B cell (primary cell): ENCODE measurements at regions not wholly inside any gene's neighbourhood (a gene's known extent, or its start where the extent isn't known, plus 50 kb on each side); places are given as distances from the start of the nearest gene placed in this dataset.

Experiments used
- EZH2 ChIP-seq: IDR thresholded peaks from 2 replicates; pipeline ENCODE4 v1.6.1; 2012; ENCODE audit warnings: borderline replicate concordance, low read depth, mild to moderate bottlenecking, moderate library complexity, low read length; ENCODE audit not compliant: insufficient read depth, poor library complexity, severe bottlenecking
- TF ChIP-seq, protein P1 (sequence below): fragments of 200-600 bp; IDR thresholded peaks from one replicate; pipeline ENCODE4 v1.8.0; 2022; ENCODE audit warnings: antibody characterized with exemption, mild to moderate bottlenecking

DNA sequence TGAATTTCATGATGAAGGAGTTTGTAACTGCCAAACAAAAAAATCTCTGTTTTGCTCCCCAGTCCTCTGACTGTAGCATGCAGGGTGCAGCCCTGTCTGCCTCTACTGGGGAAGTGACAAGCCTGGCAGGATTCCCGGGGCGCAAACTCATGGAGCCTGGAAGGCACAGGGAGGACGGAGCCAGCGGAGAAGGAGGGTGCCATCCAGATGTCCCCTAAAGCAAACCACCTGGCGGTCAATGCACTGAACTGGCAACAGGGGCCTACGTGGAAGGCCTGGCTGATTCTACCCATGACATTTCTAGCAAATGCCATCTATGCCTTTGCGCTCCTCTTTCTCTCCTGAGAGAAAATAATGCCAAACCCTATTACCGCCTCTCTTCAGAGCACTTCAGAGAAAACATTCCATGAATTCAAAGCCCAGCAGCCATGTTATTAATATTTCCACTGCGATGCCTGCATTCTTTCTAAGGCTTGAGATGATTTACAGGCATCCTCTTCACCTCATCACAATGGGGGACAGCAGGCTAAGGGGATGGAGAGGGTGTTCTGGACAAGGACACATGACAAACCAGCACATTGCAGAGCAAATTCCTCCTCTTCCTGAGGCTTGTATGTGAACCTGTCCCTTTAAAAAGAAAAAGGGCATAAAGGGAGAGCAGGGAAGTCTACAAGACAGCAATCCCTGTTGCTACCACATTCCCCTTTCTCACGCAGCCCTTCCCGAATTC is 329.3 kb upstream of the NOCT start:
- TF ChIP-seq, protein P1, sequence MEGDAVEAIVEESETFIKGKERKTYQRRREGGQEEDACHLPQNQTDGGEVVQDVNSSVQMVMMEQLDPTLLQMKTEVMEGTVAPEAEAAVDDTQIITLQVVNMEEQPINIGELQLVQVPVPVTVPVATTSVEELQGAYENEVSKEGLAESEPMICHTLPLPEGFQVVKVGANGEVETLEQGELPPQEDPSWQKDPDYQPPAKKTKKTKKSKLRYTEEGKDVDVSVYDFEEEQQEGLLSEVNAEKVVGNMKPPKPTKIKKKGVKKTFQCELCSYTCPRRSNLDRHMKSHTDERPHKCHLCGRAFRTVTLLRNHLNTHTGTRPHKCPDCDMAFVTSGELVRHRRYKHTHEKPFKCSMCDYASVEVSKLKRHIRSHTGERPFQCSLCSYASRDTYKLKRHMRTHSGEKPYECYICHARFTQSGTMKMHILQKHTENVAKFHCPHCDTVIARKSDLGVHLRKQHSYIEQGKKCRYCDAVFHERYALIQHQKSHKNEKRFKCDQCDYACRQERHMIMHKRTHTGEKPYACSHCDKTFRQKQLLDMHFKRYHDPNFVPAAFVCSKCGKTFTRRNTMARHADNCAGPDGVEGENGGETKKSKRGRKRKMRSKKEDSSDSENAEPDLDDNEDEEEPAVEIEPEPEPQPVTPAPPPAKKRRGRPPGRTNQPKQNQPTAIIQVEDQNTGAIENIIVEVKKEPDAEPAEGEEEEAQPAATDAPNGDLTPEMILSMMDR, result no peak
- no peak for TF ChIP-seq EZH2
